Mesenchymal stem cell (in vitro differentiated cells and primary cell): ENCODE measurements at regions not wholly inside any gene's neighbourhood (a gene's known extent, or its start where the extent isn't known, plus 50 kb on each side); places are given as distances from the start of the nearest gene placed in this dataset.

ENCODE experiments used
- DNase-seq: peaks from one replicate; pipeline ENCODE4 v3.0.0-alpha.2; 2013
- H2AFZ ChIP-seq: one replicate; pipeline ENCODE4 v1.6.1; 2013; ENCODE audit warnings: low read depth, mild to moderate bottlenecking, control low read depth, inconsistent platforms, low read length, moderate library complexity
- H2AK5ac ChIP-seq: 2 replicates; pipeline ENCODE4 v1.6.1; 2013; ENCODE audit warnings: low read length, moderate library complexity, mild to moderate bottlenecking, inconsistent platforms; ENCODE audit not compliant: severe bottlenecking
- H2BK120ac ChIP-seq: one replicate; pipeline ENCODE4 v1.6.1; 2013; ENCODE audit warnings: low read depth, mild to moderate bottlenecking, inconsistent platforms, low read length, moderate library complexity
- H2BK12ac ChIP-seq, 2 experiments: one replicate each; pipeline ENCODE4 v1.6.1; 2013; ENCODE audit warnings: inconsistent platforms in 2 of 2, low read length in 2 of 2, mild to moderate bottlenecking in 2 of 2, moderate library complexity in 2 of 2, control low read depth in 1 of 2
- H2BK15ac ChIP-seq: one replicate; pipeline ENCODE4 v1.6.1; 2013; ENCODE audit warnings: mild to moderate bottlenecking, low read depth, inconsistent platforms; ENCODE audit not compliant: poor library complexity, severe bottlenecking
- H2BK5ac ChIP-seq: 2 replicates; pipeline ENCODE4 v1.6.1; 2013; ENCODE audit warnings: low read depth, mild to moderate bottlenecking, low read length, control low read depth, inconsistent platforms; ENCODE audit not compliant: poor library complexity, severe bottlenecking
- H3K14ac ChIP-seq, 2 experiments: one replicate each; pipeline ENCODE4 v1.6.1; 2013; ENCODE audit warnings: inconsistent platforms in 2 of 2, low read length in 2 of 2, control low read depth in 1 of 2, mild to moderate bottlenecking in 1 of 2, moderate library complexity in 1 of 2
- H3K18ac ChIP-seq, 2 experiments: one replicate each; pipeline ENCODE4 v1.6.1; 2013; ENCODE audit warnings: inconsistent platforms in 2 of 2, low read length in 2 of 2, control low read depth in 1 of 2, low read depth in 1 of 2, mild to moderate bottlenecking in 1 of 2
- H3K23ac ChIP-seq, 2 experiments: one replicate each; pipeline ENCODE4 v1.6.1; 2013; ENCODE audit warnings: inconsistent platforms in 2 of 2, low read length in 2 of 2, mild to moderate bottlenecking in 2 of 2, moderate library complexity in 2 of 2, control low read depth in 1 of 2
- H3K27ac ChIP-seq: 2 replicates; pipeline ENCODE4 v1.5.1; 2013; ENCODE audit warnings: mild to moderate bottlenecking, moderate library complexity, low read length, control low read depth, inconsistent platforms; ENCODE audit not compliant: poor library complexity, severe bottlenecking
- H3K27me3 ChIP-seq, 2 experiments: 2 replicates each; pipeline versions ENCODE4 v1.6.1 to v1.7.0; 2013; ENCODE audit warnings: low read length in 2 of 2, mild to moderate bottlenecking in 2 of 2, moderate library complexity in 2 of 2, control low read depth in 1 of 2, inconsistent platforms in 1 of 2; ENCODE audit not compliant: control insufficient read depth in 1 of 2, insufficient read depth in 1 of 2
- H3K36me3 ChIP-seq, 2 experiments: 2 replicates each; pipeline versions ENCODE4 v1.6.1 to v1.7.0; 2013; ENCODE audit warnings: low read length in 2 of 2, control low read depth in 1 of 2, inconsistent platforms in 1 of 2, low read depth in 1 of 2, mild to moderate bottlenecking in 1 of 2; ENCODE audit not compliant: insufficient read depth in 2 of 2, control insufficient read depth in 1 of 2
- H3K4ac ChIP-seq, 2 experiments: one replicate each; pipeline ENCODE4 v1.6.1; 2013; ENCODE audit warnings: inconsistent platforms in 2 of 2, low read length in 2 of 2, mild to moderate bottlenecking in 2 of 2, moderate library complexity in 2 of 2, control low read depth in 1 of 2, low read depth in 1 of 2
- H3K4me1 ChIP-seq: 2 replicates; pipeline ENCODE4 v1.6.1; 2013; ENCODE audit warnings: low read depth, low read length, control low read depth; ENCODE audit not compliant: control insufficient read depth, insufficient read depth
- H3K4me2 ChIP-seq: 2 replicates; pipeline ENCODE4 v1.6.1; 2013; ENCODE audit warnings: low read length, mild to moderate bottlenecking, inconsistent platforms; ENCODE audit not compliant: poor library complexity, severe bottlenecking
- H3K4me3 ChIP-seq, 2 experiments: 2 replicates each; pipeline versions ENCODE4 v1.5.1 to v1.7.0; 2013; ENCODE audit warnings: low read length in 2 of 2, mild to moderate bottlenecking in 2 of 2, control low read depth in 1 of 2, low read depth in 1 of 2; ENCODE audit not compliant: insufficient read depth in 1 of 2
- H3K79me1 ChIP-seq: replicated peaks from 2 replicates; pipeline ENCODE4 v1.6.1; 2013; ENCODE audit warnings: mild to moderate bottlenecking, control low read depth, low read length, inconsistent platforms; ENCODE audit not compliant: poor library complexity, severe bottlenecking
- H3K9ac ChIP-seq: 2 replicates; pipeline ENCODE4 v1.7.0; 2013; ENCODE audit warnings: mild to moderate bottlenecking, low read length, moderate library complexity
- H3K9me3 ChIP-seq: 2 replicates; pipeline ENCODE4 v1.7.0; 2013; ENCODE audit warnings: mild to moderate bottlenecking, low read length; ENCODE audit not compliant: control insufficient read depth
- H4K8ac ChIP-seq: one replicate; pipeline ENCODE4 v1.6.1; 2013; ENCODE audit warnings: inconsistent platforms, mild to moderate bottlenecking, low read length, moderate library complexity
- H4K91ac ChIP-seq: one replicate; pipeline ENCODE4 v1.6.1; 2013; ENCODE audit warnings: mild to moderate bottlenecking, low read length, inconsistent platforms
- WGBS: methylation state at CpG from one replicate; pipeline ENCODE4 v1.1.7; 2013; ENCODE audit warnings: mixed read lengths; 5-methylcytosine and 5-hydroxymethylcytosine counted together

GRCh38 chr2:129769185-129769991 is 210.1 kb upstream of the RAB6C start:
- no peak for DNase-seq
- Histone ChIP-seq H3K79me1 (no peaks in the 10 kb centered on the region), H2AK5ac (no peak overlapping the region), H3K9ac (no peak overlapping the region), H3K4ac (no peak overlapping the region), H3K27ac (no peak overlapping the region), H3K36me3 (no peaks in the 10 kb centered on the region), H2AFZ (no peak overlapping the region), H3K4me3 (no peak overlapping the region), H3K4me2 (no peak overlapping the region), H2BK12ac (no peak overlapping the region), H4K8ac (no peak overlapping the region), H3K18ac (no peak overlapping the region), H3K23ac (no peak overlapping the region), H4K91ac (no peak overlapping the region), H2BK15ac (no peak overlapping the region), H2BK5ac (no peak overlapping the region), H3K27me3 (peaks cover 0 to 21% of the 10 kb centered on the region in 2 experiments), H2BK120ac (no peak overlapping the region), H3K9me3 (no peaks in the 10 kb centered on the region), H3K4me1 (no peaks in the 10 kb centered on the region), H3K14ac (no peak overlapping the region)
- WGBS: 90% methylated on average over 10 of the region's 11 CpGs

GRCh38 chr2:129771418-129772189 is 207.9 kb upstream of the RAB6C start:
- whole genome bisulfite sequencing: 59% methylated on average over 5 of the region's 6 CpGs
- no peak overlapping the region for H2BK15ac ChIP-seq
- no peak overlapping the region for H3K18ac ChIP-seq
- no peak for DNase-seq
- no peak overlapping the region for H2BK5ac ChIP-seq
- H3K23ac ChIP-seq: no peak overlapping the region
- H3K9ac ChIP-seq: no peak overlapping the region
- no peak overlapping the region for H3K14ac ChIP-seq
- no peak overlapping the region for H2AK5ac ChIP-seq
- no peak overlapping the region for H3K4me2 ChIP-seq
- no peak overlapping the region for H2BK120ac ChIP-seq
- no peaks in the 10 kb centered on the region for H3K4me1 ChIP-seq
- H2AFZ ChIP-seq: no peak overlapping the region
- H3K27ac ChIP-seq: no peak overlapping the region
- H3K27me3 ChIP-seq: peaks cover 0 to 16% of the 10 kb centered on the region in 2 experiments
- no peak overlapping the region for H4K8ac ChIP-seq
- no peaks in the 10 kb centered on the region for H3K36me3 ChIP-seq
- no peak overlapping the region for H3K4me3 ChIP-seq
- H3K9me3 ChIP-seq: no peaks in the 10 kb centered on the region
- H3K4ac ChIP-seq: no peak overlapping the region
- no peaks in the 10 kb centered on the region for H3K79me1 ChIP-seq
- H2BK12ac ChIP-seq: no peak overlapping the region
- H4K91ac ChIP-seq: no peak overlapping the region

GRCh38 chr2:129772190-129772579 is 207.3 kb upstream of the RAB6C start:
- H4K91ac ChIP-seq: no peak overlapping the region
- no peaks in the 10 kb centered on the region for H3K9me3 ChIP-seq
- H3K79me1 ChIP-seq: no peaks in the 10 kb centered on the region
- no peak overlapping the region for H2AK5ac ChIP-seq
- no peaks in the 10 kb centered on the region for H3K4me1 ChIP-seq
- H2AFZ ChIP-seq: no peak overlapping the region
- DNase-seq: no peak
- H4K8ac ChIP-seq: no peak overlapping the region
- H2BK15ac ChIP-seq: no peak overlapping the region
- no peaks in the 10 kb centered on the region for H3K36me3 ChIP-seq
- H3K4me2 ChIP-seq: no peak overlapping the region
- no peak overlapping the region for H2BK12ac ChIP-seq
- no peak overlapping the region for H3K9ac ChIP-seq
- no peak overlapping the region for H3K23ac ChIP-seq
- H3K14ac ChIP-seq: no peak overlapping the region
- H3K4me3 ChIP-seq: no peak overlapping the region
- H2BK5ac ChIP-seq: no peak overlapping the region
- H3K27ac ChIP-seq: no peak overlapping the region
- WGBS: 75% methylated on average over 1 of the region's 2 CpGs
- no peak overlapping the region for H3K4ac ChIP-seq
- peaks cover 0 to 12% of the 10 kb centered on the region in 2 experiments for H3K27me3 ChIP-seq
- H3K18ac ChIP-seq: no peak overlapping the region
- H2BK120ac ChIP-seq: no peak overlapping the region

GRCh38 chr2:129775952-129776653 is 203.4 kb upstream of the RAB6C start:
- H2BK15ac ChIP-seq: no peak overlapping the region
- H3K36me3 ChIP-seq: no peaks in the 10 kb centered on the region
- peaks cover 0 to 5% of the 10 kb centered on the region in 2 experiments for H3K27me3 ChIP-seq
- H3K4me3 ChIP-seq: no peak overlapping the region
- no peak overlapping the region for H2BK120ac ChIP-seq
- H3K23ac ChIP-seq: no peak overlapping the region
- WGBS: 68% methylated on average over 3 of the region's 3 CpGs
- H2AFZ ChIP-seq: no peak overlapping the region
- H3K9ac ChIP-seq: no peak overlapping the region
- H3K18ac ChIP-seq: no peak overlapping the region
- no peak overlapping the region for H4K8ac ChIP-seq
- H2AK5ac ChIP-seq: no peak overlapping the region
- H3K14ac ChIP-seq: no peak overlapping the region
- no peak overlapping the region for H3K4me2 ChIP-seq
- H2BK12ac ChIP-seq: no peak overlapping the region
- no peak overlapping the region for H3K27ac ChIP-seq
- no peaks in the 10 kb centered on the region for H3K79me1 ChIP-seq
- DNase-seq: no peak
- no peak overlapping the region for H2BK5ac ChIP-seq
- no peaks in the 10 kb centered on the region for H3K4me1 ChIP-seq
- H4K91ac ChIP-seq: no peak overlapping the region
- H3K9me3 ChIP-seq: no peaks in the 10 kb centered on the region
- H3K4ac ChIP-seq: no peak overlapping the region
